Sigmoid colon (tissue), 4 donors: ENCODE measurements at regions not wholly inside any gene's neighbourhood (a gene's known extent, or its start where the extent isn't known, plus 50 kb on each side); places are given as distances from the start of the nearest gene placed in this dataset.
"Not testable (repeated sequence)": the region's sequence is repeated elsewhere in the genome, so short reads cannot be mapped to it uniquely, and the experiment has no call there.

Experiments
- CTCF ChIP-seq, 4 experiments: fragments of 450-650 bp in 3 of 4; fragments of 200-600 bp in 1 of 4; IDR thresholded peaks; one replicate each; pipeline ENCODE4 v1.5.1; 2016 to 2019; ENCODE audit warnings: antibody characterized with exemption in 4 of 4, mild to moderate bottlenecking in 3 of 4, moderate library complexity in 2 of 4
- POLR2A ChIP-seq, 2 donors: fragments of 450-650 bp; IDR thresholded peaks; one replicate each; pipeline ENCODE4 v1.6.1; 2016; ENCODE audit warnings: antibody characterized with exemption in 2 of 2, mild to moderate bottlenecking in 2 of 2, moderate library complexity in 2 of 2
- POLR2AphosphoS5 ChIP-seq, 4 donors: sonication (generic); formaldehyde crosslinking; IDR thresholded peaks; one replicate each; pipeline ENCODE4 v1.6.1; 2017; ENCODE audit warnings: antibody characterized with exemption in 4 of 4

GRCh38 chr18:60013148-60013547 lies 113.4 kb downstream of the PMAIP1 start:
- TF ChIP-seq CTCF, POLR2A, POLR2AphosphoS5 (IDR thresholded peaks at IDR 0.05): not testable (repeated sequence)
